Smooth muscle cell (in vitro differentiated cells): ENCODE measurements at regions not wholly inside any gene's neighbourhood (a gene's known extent, or its start where the extent isn't known, plus 50 kb on each side); places are given as distances from the start of the nearest gene placed in this dataset.
A peak's percentile ranks its signal among the peaks of the same experiment; 100 is the strongest.

Source experiments
- DNase-seq: peaks from one replicate; lab custom pipeline; 2025; ENCODE audit not compliant: unreplicated experiment; lab: John Stamatoyannopoulos, UW
- H2AFZ ChIP-seq: fragments of 200-600 bp; sonication (generic); 2 replicates; pipeline ENCODE4 v1.6.0; 2016; ENCODE audit warnings: antibody characterized with exemption, low read depth, mild to moderate bottlenecking
- H3F3A ChIP-seq: fragments of 200-600 bp; sonication (generic); 2 replicates; pipeline ENCODE4 v1.6.0; 2017; ENCODE audit warnings: antibody characterized with exemption, low read depth
- H3K27ac ChIP-seq: fragments of 200-600 bp; sonication (generic); 2 replicates; pipeline ENCODE4 v1.5.1; 2016; ENCODE audit warnings: low read depth, mild to moderate bottlenecking
- H3K27me3 ChIP-seq: fragments of 200-600 bp; sonication (generic); 2 replicates; pipeline ENCODE4 v1.6.1; 2016; ENCODE audit warnings: low read depth, mild to moderate bottlenecking
- H3K36me3 ChIP-seq: fragments of 200-600 bp; sonication (generic); 2 replicates; pipeline ENCODE4 v1.5.1; 2016; ENCODE audit warnings: low read depth
- H3K4me1 ChIP-seq: fragments of 200-600 bp; sonication (generic); 2 replicates; pipeline ENCODE4 v1.5.1; 2016; ENCODE audit warnings: low read depth
- H3K4me2 ChIP-seq: fragments of 200-600 bp; sonication (generic); 2 replicates; pipeline ENCODE4 v1.6.0; 2016; ENCODE audit warnings: mild to moderate bottlenecking
- H3K4me3 ChIP-seq: fragments of 200-600 bp; sonication (generic); 2 replicates; pipeline ENCODE4 v1.5.1; 2016; ENCODE audit warnings: mild to moderate bottlenecking
- H3K79me2 ChIP-seq: fragments of 200-600 bp; sonication (generic); 2 replicates; pipeline ENCODE4 v1.6.0; 2016; ENCODE audit warnings: low read depth, mild to moderate bottlenecking
- H3K9ac ChIP-seq: fragments of 200-600 bp; sonication (generic); 2 replicates; pipeline ENCODE4 v1.6.0; 2016; ENCODE audit warnings: low read depth
- H3K9me3 ChIP-seq: fragments of 200-600 bp; sonication (generic); replicated peaks from 2 replicates; pipeline ENCODE4 v1.5.1; 2016; ENCODE audit warnings: low read depth
- H4K20me1 ChIP-seq: fragments of 200-600 bp; sonication (generic); 2 replicates; pipeline ENCODE4 v1.6.0; 2016; ENCODE audit warnings: low read depth
- WGBS: methylation state at CpG from one replicate; pipeline ENCODE4 v1.1.7; 2016; ENCODE audit warnings: low lambda C conversion rate; 5-methylcytosine and 5-hydroxymethylcytosine counted together
- TF ChIP-seq, protein P1 (sequence below): fragments of 200-600 bp; sonication (generic); IDR thresholded peaks from 2 replicates; pipeline ENCODE4 v1.5.1; 2017; ENCODE audit warnings: borderline replicate concordance, mild to moderate bottlenecking, antibody characterized with exemption; ENCODE audit not compliant: insufficient read depth, poor library complexity, severe bottlenecking

DNA sequence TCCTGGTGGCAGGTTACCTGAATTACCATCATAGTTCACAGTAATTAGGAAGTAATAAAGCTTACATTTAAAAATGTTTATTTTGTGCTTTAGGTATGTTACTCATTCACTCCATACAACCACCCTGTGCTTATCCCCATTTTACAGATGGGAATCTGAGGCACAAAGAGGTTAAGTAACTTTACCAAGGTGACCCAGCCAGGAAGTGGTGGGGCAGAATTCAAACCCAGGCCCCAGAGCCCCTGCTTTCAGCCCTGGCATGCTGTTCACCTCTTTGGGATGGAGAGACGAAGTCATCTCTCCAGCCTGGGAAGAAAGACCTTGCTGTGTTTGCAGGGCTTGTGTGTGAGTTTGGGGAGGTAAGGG, 285.6 kb upstream of the TPM1 start:
- no peaks in the 10 kb centered on the region for H3K9me3 ChIP-seq
- H3K4me3 ChIP-seq, result no peak overlapping the region
- H3K9ac ChIP-seq, result no peak overlapping the region
- H3K27ac ChIP-seq, result no peak overlapping the region
- TF ChIP-seq, protein P1, sequence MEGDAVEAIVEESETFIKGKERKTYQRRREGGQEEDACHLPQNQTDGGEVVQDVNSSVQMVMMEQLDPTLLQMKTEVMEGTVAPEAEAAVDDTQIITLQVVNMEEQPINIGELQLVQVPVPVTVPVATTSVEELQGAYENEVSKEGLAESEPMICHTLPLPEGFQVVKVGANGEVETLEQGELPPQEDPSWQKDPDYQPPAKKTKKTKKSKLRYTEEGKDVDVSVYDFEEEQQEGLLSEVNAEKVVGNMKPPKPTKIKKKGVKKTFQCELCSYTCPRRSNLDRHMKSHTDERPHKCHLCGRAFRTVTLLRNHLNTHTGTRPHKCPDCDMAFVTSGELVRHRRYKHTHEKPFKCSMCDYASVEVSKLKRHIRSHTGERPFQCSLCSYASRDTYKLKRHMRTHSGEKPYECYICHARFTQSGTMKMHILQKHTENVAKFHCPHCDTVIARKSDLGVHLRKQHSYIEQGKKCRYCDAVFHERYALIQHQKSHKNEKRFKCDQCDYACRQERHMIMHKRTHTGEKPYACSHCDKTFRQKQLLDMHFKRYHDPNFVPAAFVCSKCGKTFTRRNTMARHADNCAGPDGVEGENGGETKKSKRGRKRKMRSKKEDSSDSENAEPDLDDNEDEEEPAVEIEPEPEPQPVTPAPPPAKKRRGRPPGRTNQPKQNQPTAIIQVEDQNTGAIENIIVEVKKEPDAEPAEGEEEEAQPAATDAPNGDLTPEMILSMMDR, result no peak
- peaks cover 12% of the 10 kb centered on the region for H3F3A ChIP-seq
- WGBS, result 100% methylated on average over 1 of the region's 1 CpG
- H3K79me2 ChIP-seq, result no peaks in the 10 kb centered on the region
- no peaks in the 10 kb centered on the region for H4K20me1 ChIP-seq
- no peak overlapping the region for H2AFZ ChIP-seq
- DNase-seq, result no peak
- no peaks in the 10 kb centered on the region for H3K36me3 ChIP-seq
- no peaks in the 10 kb centered on the region for H3K27me3 ChIP-seq
- no peak overlapping the region for H3K4me2 ChIP-seq
- H3K4me1 ChIP-seq, result peaks cover 13% of the 10 kb centered on the region

DNA sequence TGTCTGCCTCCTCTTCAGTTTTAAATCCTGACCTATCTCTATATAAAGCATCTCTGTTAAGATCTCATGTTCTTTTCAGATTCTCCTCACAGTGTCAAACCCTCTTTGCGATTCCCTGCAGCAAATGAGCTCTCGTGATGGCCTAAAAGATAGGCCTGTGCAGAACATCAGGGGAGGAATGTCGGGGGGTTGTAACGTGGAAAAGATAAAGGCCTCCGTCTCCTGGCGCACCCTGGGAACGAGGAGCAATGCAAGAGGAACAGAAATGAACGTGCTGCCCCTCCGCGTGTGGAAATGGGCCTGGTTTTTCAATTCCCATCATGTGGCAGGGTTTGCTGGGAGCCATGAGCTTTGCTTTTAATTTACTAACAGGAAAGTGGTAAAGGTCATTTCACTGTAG, 285.0 kb upstream of the TPM1 start:
- no peaks in the 10 kb centered on the region for H3K79me2 ChIP-seq
- no peaks in the 10 kb centered on the region for H3K9me3 ChIP-seq
- H3K4me1 ChIP-seq, result peaks cover 13% of the 10 kb centered on the region
- H2AFZ ChIP-seq, result no peak overlapping the region
- WGBS, result 65% methylated on average over 10 of the region's 10 CpGs
- DNase-seq, result no peak
- no peak overlapping the region for H3K9ac ChIP-seq
- TF ChIP-seq, protein P1, result no peak
- no peaks in the 10 kb centered on the region for H3K27me3 ChIP-seq
- H3K4me2 ChIP-seq, result no peak overlapping the region
- peaks cover 12% of the 10 kb centered on the region for H3F3A ChIP-seq
- H3K4me3 ChIP-seq, result no peak overlapping the region
- no peaks in the 10 kb centered on the region for H4K20me1 ChIP-seq
- H3K36me3 ChIP-seq, result no peaks in the 10 kb centered on the region
- peak overlapping the region; percentile 52 for H3K27ac ChIP-seq

DNA sequence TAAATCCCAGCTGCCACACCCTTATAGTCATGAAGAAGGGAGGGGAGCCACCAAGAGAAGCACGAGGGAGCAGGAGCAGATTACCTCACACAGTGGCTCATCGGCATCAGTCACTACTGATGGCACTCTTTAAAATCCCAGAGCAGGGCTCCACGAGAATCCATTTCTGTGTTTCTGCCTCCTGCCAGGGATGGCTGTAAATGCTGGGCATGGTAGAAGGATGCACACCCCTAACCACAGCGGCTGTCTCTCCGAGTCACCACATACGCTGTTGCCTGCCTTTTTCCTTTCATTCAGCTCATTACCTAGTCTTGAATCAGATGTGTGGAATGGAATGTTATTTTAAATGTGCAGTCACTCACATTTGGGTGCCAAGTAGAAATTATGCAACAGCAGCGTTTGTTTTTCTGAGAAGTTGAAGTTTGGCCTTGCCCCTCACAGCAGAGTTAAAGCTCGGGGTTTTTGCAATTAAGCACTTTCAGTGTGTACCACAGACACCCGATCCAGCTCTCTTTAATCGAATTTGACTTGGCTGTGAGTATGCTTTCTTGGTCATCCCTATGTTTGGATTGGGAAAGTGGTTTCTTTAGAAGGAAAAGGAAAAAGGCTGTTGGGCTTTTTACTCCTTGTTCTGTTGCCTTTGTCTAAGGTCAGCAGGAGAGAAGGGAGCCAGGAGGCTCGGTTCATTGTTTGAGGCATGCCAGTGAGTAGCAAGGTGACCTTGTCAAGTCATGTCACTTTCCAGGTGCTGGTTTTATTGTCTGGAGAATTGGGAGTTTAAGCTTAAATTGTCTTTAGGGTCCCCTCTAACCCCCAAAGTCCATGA, 284.2 kb upstream of the TPM1 start:
- H3K4me1 ChIP-seq, result peaks cover 13% of the 10 kb centered on the region
- no peaks in the 10 kb centered on the region for H3K36me3 ChIP-seq
- no peaks in the 10 kb centered on the region for H3K79me2 ChIP-seq
- no peaks in the 10 kb centered on the region for H4K20me1 ChIP-seq
- no peak for DNase-seq
- H3K9me3 ChIP-seq, result no peaks in the 10 kb centered on the region
- H2AFZ ChIP-seq, result no peak overlapping the region
- no peak overlapping the region for H3K4me3 ChIP-seq
- 35% methylated on average over 11 of the region's 11 CpGs for WGBS
- no peak overlapping the region for H3K9ac ChIP-seq
- TF ChIP-seq, protein P1, result no peak
- H3K27me3 ChIP-seq, result no peaks in the 10 kb centered on the region
- H3K27ac ChIP-seq, result peak overlapping the region; percentile 52
- H3K4me2 ChIP-seq, result peak overlapping the region; percentile 27
- peaks cover 12% of the 10 kb centered on the region for H3F3A ChIP-seq

DNA sequence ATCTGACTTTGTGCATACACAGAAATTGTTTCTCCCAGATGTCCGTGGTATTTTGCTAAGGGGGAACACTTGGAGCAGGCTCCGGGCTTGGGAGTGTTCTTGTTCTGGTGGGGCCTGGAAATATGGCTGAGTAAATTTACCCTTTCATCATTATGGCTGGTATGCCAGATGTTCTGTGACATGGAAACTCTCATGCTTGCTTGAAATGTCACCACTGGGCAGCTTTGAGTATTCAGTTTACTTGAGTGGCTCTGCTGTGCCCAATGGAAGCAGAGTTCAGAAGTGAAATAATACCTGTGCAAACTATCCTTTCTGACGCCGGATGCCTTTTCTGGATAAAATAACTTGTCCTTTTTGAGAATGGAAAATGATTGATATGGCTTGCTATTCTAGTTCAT, 283.6 kb upstream of the TPM1 start:
- no peak overlapping the region for H3K9ac ChIP-seq
- DNase-seq, result no peak
- peaks cover 12% of the 10 kb centered on the region for H3F3A ChIP-seq
- no peaks in the 10 kb centered on the region for H3K36me3 ChIP-seq
- H3K27ac ChIP-seq, result no peak overlapping the region
- H3K27me3 ChIP-seq, result no peaks in the 10 kb centered on the region
- H3K4me1 ChIP-seq, result peaks cover 13% of the 10 kb centered on the region
- no peak overlapping the region for H3K4me2 ChIP-seq
- TF ChIP-seq, protein P1, result no peak
- H3K79me2 ChIP-seq, result no peaks in the 10 kb centered on the region
- no peaks in the 10 kb centered on the region for H3K9me3 ChIP-seq
- no peaks in the 10 kb centered on the region for H4K20me1 ChIP-seq
- H2AFZ ChIP-seq, result no peak overlapping the region
- no peak overlapping the region for H3K4me3 ChIP-seq
- WGBS, result 89% methylated on average over 4 of the region's 4 CpGs
